Vagina (tissue), 2 donors: ENCODE measurements at regions not wholly inside any gene's neighbourhood (a gene's known extent, or its start where the extent isn't known, plus 50 kb on each side); places are given as distances from the start of the nearest gene placed in this dataset.

ENCODE experiments used
- CTCF ChIP-seq, 3 experiments: fragments of 450-650 bp in 2 of 3; fragments of 200-600 bp in 1 of 3; sonication (generic) in 1 of 3; IDR thresholded peaks; one replicate each; pipeline ENCODE4 v1.5.1; 2017 to 2019; ENCODE audit warnings: antibody characterized with exemption in 3 of 3, mild to moderate bottlenecking in 2 of 3, moderate library complexity in 2 of 3
- POLR2A ChIP-seq, 2 donors: fragments of 450-650 bp; IDR thresholded peaks; one replicate each; pipeline ENCODE4 v1.6.1; 2017; ENCODE audit warnings: antibody characterized with exemption in 2 of 2, mild to moderate bottlenecking in 2 of 2, moderate library complexity in 2 of 2
- POLR2AphosphoS5 ChIP-seq, 2 donors: sonication (generic); formaldehyde crosslinking; IDR thresholded peaks; one replicate each; pipeline ENCODE4 v1.9.0; 2017; ENCODE audit warnings: antibody characterized with exemption in 2 of 2, mild to moderate bottlenecking in 2 of 2, low read depth in 1 of 2; ENCODE audit not compliant: insufficient read depth in 1 of 2

DNA sequence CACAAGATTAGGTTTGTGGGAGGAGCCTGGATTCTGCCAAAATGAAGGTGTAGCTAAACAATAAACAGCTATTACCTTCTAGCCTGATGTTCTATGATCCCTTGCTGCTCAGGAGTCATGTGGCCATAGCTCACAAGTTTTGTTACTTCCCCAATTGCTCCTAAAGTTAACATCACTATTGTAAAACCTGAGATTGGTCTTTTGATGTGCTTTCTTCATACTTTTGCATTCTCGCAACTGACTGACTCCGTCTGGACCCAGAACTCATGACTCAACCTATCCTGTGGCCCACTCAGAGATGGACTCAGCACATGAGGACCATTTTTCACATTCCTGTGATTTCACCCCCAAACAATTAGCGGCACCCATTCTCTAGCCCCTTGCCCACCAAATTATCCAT, 69.1 kb downstream of the PTGS2 start:
- TF ChIP-seq POLR2A (IDR thresholded peaks at IDR 0.05) (no peak), CTCF (IDR thresholded peaks at IDR 0.05) (no peak), POLR2AphosphoS5 (IDR thresholded peaks at IDR 0.05; ENCODE audit: insufficient read depth in 1 of 2, low read depth in 1 of 2) (no peak)
